ENCODE measurements at regions not wholly inside any gene's neighbourhood (a gene's known extent, or its start where the extent isn't known, plus 50 kb on each side); places are given as distances from the start of the nearest gene placed in this dataset.

DNA sequence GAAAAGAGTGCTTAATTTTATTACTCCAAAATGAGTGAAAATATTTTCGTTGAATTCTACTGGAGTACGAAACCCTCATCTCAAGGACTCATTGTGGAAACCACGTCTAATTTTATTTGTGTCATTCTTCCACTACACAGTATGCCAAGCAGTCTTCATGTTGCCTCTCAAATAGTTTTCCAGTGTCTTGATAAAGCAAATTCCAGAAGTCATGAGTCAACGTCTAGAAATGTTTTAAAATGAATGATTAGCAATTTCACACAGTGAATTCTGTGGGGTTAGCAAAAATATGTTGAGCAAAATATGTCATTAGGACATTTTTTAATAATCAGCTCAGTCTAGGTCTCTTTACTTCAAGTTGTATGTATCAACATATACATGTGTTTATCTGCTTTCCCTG is 865.5 kb downstream of the DSC3 start (continued):
- TF ChIP-seq RAD21 (conservative IDR thresholded peaks at IDR 0.05 in 1 of 2, IDR thresholded peaks at IDR 0.05 in 1 of 2) (no peak), SMC3 (IDR thresholded peaks at IDR 0.05) (no peak), JUNB (IDR thresholded peaks at IDR 0.05) (no peak)
- TF ChIP-seq, protein P1, sequence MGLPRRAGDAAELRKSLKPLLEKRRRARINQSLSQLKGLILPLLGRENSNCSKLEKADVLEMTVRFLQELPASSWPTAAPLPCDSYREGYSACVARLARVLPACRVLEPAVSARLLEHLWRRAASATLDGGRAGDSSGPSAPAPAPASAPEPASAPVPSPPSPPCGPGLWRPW (IDR thresholded peaks at IDR 0.05), result no peak

DNA sequence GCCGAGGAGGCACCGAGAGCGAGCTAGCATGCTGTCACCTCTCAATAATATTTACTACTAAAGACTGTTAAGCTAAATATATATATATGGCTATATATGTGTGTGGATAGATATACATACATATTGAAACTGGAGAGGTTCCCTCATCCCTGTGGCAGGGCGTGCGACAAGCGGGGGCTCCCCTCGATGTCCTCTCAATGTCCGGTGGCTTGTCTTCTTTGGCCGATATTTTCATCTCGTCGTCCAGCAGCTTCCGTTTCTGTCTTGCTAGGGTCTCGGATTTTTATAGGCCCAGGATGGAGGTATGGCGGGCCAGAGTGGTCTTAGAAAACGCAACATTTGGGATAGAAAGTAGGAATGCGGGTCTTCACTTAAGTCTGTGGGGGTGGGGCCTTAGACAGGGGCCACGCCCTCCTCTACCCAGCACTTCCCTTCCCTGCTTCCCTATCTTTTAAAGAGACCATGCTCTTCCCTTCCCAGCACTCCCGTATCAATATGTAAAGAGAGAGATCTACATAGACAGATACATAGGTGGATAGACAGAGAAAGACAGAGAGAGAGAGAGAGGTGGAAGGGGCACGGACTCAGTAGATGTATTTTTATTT is 866.8 kb downstream of the DSC3 start:
- H3K9me3 ChIP-seq, result no peaks in the 10 kb centered on the region
- no peak overlapping the region for H3K27ac ChIP-seq
- H3K4me3 ChIP-seq, result no peak overlapping the region
- no peak for DNase-seq (ENCODE audit: low read depth in 1 of 2, low spot score in 1 of 2)
- ATAC-seq, result no peak
- H3K4me2 ChIP-seq, result no peak overlapping the region
- ChIA-PET POLR2A (no interaction called here), CTCF (no interaction called here)
- H3K4me1 ChIP-seq, result no peaks in the 10 kb centered on the region
- 78% methylated on average over 19 of the region's 19 CpGs for WGBS (ENCODE audit: missing lambda C conversion rate)
- FAIRE-seq, result no peak
- TF ChIP-seq TP53 (CRISPR knock-in tag; IDR thresholded peaks at IDR 0.05) (no peak), HEYL (CRISPR knock-in tag; IDR thresholded peaks at IDR 0.05) (no peak), NFE2L2 (conservative IDR thresholded peaks at IDR 0.05; ENCODE audit: low read length) (no peak), CBX8 (IDR thresholded peaks at IDR 0.05) (no peak), FOSB (CRISPR knock-in tag; IDR thresholded peaks at IDR 0.05) (no peak), KDM5A (IDR thresholded peaks at IDR 0.05) (no peak), MAFK (IDR thresholded peaks at IDR 0.05; ENCODE audit: partially characterized antibody) (no peak), MYC (IDR thresholded peaks at IDR 0.05; ENCODE audit: borderline replicate concordance, low read length) (no peak), ZSCAN20 (CRISPR knock-in tag; IDR thresholded peaks at IDR 0.05) (no peak), ESRRA (IDR thresholded peaks at IDR 0.05; ENCODE audit: borderline replicate concordance, low read length) (no peak), RFX5 (IDR thresholded peaks at IDR 0.05) (no peak), CHD4 (IDR thresholded peaks at IDR 0.05; ENCODE audit: borderline replicate concordance) (no peak), MAZ (IDR thresholded peaks at IDR 0.05; ENCODE audit: borderline replicate concordance, low read depth, low read length) (no peak)
- TF ChIP-seq, protein P2, sequence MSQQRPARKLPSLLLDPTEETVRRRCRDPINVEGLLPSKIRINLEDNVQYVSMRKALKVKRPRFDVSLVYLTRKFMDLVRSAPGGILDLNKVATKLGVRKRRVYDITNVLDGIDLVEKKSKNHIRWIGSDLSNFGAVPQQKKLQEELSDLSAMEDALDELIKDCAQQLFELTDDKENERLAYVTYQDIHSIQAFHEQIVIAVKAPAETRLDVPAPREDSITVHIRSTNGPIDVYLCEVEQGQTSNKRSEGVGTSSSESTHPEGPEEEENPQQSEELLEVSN (IDR thresholded peaks at IDR 0.05; ENCODE audit: borderline replicate concordance, low read depth), result no peak
- TF ChIP-seq, protein P3, sequence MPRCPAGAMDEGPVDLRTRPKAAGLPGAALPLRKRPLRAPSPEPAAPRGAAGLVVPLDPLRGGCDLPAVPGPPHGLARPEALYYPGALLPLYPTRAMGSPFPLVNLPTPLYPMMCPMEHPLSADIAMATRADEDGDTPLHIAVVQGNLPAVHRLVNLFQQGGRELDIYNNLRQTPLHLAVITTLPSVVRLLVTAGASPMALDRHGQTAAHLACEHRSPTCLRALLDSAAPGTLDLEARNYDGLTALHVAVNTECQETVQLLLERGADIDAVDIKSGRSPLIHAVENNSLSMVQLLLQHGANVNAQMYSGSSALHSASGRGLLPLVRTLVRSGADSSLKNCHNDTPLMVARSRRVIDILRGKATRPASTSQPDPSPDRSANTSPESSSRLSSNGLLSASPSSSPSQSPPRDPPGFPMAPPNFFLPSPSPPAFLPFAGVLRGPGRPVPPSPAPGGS (IDR thresholded peaks at IDR 0.05), result no peak

DNA sequence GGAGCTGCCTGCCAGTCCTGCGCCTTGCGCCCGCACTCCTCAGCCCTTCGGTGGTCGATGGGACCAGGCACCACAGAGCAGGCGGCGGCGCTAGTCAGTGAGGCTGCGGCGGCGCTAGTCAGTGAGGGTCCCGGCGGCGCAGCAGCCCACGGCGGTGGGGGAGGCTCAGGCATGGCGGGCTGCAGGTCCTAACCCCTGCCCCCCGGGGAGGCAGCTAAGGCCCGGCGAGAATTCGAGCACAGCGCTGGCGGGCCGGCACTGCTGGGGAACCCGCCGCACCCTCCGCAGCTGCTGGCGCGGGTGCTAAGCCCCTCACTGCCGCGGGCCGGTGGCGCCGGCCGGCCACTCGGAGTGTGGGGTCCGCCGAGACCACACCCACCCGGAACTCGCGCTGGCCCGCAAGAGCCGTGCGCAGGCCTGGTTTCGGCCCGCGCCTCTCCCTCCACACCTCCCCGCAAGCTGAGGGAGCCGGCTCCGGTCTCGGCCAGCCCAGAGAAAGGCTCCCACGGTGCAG is 867.4 kb downstream of the DSC3 start:
- FAIRE-seq, result no peak
- WGBS (ENCODE audit: missing lambda C conversion rate), result no CpG with 5 or more reads among the region's 52 CpGs
- ChIA-PET CTCF (interaction anchor here (0.7 kb wide), 1 partner anchor 37 kb away, joined by 3 read pairs; no protein-coding TSS in a partner anchor), POLR2A (no interaction called here)
- no peak for ATAC-seq
- Histone ChIP-seq H3K4me3 (no peak overlapping the region), H3K4me2 (no peak overlapping the region), H3K9me3 (no peaks in the 10 kb centered on the region), H3K27ac (no peak overlapping the region), H3K4me1 (no peaks in the 10 kb centered on the region)
- no peak for DNase-seq (ENCODE audit: low read depth in 1 of 2, low spot score in 1 of 2)
- no peak for TF ChIP-seq HOXB13 (CRISPR knock-in tag; IDR thresholded peaks at IDR 0.05; ENCODE audit: low read depth)
- TF ChIP-seq JUNB (IDR thresholded peaks at IDR 0.05), result no peak
- no peak for TF ChIP-seq RFX5 (IDR thresholded peaks at IDR 0.05)
- no peak for TF ChIP-seq RCOR1 (IDR thresholded peaks at IDR 0.05; ENCODE audit: low read depth, low read length)
- no peak for TF ChIP-seq FOSL2 (IDR thresholded peaks at IDR 0.05)
- no peak for TF ChIP-seq FOSL2 (CRISPR knock-in tag; IDR thresholded peaks at IDR 0.05)
- no peak for TF ChIP-seq NPAS2 (CRISPR knock-in tag; IDR thresholded peaks at IDR 0.05; ENCODE audit: borderline replicate concordance)
